ENCODE measurements at regions not wholly inside any gene's neighbourhood (a gene's known extent, or its start where the extent isn't known, plus 50 kb on each side); places are given as distances from the start of the nearest gene placed in this dataset.
"Not testable (repeated sequence)": the region's sequence is repeated elsewhere in the genome, so short reads cannot be mapped to it uniquely, and the experiment has no call there.

GRCh38 chr18:35836932-35837331 lies 135.5 kb upstream of the RMP24 start:
- Mint-ChIP-seq H3K9me3 (peaks cover 7% of the 10 kb centered on the region), H3K4me1 (ENCODE audit: unreplicated experiment) (no peaks in the 10 kb centered on the region), H3K27me3 (peaks cover 9% of the 10 kb centered on the region), H3K4me3 (no peak overlapping the region), H3K27ac (no peak overlapping the region), H3K36me3 (no peaks in the 10 kb centered on the region)
- TF ChIP-seq, protein P1, sequence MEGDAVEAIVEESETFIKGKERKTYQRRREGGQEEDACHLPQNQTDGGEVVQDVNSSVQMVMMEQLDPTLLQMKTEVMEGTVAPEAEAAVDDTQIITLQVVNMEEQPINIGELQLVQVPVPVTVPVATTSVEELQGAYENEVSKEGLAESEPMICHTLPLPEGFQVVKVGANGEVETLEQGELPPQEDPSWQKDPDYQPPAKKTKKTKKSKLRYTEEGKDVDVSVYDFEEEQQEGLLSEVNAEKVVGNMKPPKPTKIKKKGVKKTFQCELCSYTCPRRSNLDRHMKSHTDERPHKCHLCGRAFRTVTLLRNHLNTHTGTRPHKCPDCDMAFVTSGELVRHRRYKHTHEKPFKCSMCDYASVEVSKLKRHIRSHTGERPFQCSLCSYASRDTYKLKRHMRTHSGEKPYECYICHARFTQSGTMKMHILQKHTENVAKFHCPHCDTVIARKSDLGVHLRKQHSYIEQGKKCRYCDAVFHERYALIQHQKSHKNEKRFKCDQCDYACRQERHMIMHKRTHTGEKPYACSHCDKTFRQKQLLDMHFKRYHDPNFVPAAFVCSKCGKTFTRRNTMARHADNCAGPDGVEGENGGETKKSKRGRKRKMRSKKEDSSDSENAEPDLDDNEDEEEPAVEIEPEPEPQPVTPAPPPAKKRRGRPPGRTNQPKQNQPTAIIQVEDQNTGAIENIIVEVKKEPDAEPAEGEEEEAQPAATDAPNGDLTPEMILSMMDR (conservative IDR thresholded peaks at IDR 0.05), result no peak
- DNase-seq (ENCODE audit: extremely low spot score, unreplicated experiment), result no peak

DNA sequence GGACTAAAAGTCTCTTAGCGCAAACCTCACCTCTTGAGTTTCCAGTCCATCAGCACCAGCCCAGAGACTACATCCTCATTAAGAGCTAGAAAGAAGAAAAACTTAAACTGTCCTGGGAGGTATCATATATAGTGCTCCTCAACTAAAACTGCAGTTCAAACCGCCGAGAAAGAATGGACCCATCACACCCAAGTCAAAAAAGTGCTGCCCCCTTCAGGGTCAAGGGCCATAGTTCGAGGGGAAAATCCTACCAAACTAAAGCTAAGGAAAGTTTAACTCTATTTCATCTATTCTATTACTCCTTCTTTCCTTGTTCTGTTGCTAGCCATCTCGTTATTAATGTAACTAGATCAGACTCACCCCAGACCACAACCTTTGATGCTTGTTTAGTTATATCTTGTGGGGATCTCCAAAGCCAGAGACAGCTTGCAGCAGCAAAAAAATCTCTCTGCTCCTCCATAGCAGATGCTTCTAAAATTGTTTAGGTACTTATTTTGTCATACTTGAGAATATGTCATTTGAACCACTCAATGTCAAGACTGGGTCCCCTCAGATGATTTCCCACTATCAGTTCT lies 134.5 kb upstream of the RMP24 start:
- no peak for DNase-seq (ENCODE audit: extremely low spot score, unreplicated experiment)
- Mint-ChIP-seq H3K27ac (no peak overlapping the region), H3K36me3 (no peaks in the 10 kb centered on the region), H3K4me3 (no peak overlapping the region), H3K4me1 (ENCODE audit: unreplicated experiment) (no peaks in the 10 kb centered on the region), H3K9me3 (peaks cover under 1% of the 10 kb centered on the region), H3K27me3 (peaks cover 9% of the 10 kb centered on the region)
- TF ChIP-seq, protein P1 (conservative IDR thresholded peaks at IDR 0.05), result no peak

DNA sequence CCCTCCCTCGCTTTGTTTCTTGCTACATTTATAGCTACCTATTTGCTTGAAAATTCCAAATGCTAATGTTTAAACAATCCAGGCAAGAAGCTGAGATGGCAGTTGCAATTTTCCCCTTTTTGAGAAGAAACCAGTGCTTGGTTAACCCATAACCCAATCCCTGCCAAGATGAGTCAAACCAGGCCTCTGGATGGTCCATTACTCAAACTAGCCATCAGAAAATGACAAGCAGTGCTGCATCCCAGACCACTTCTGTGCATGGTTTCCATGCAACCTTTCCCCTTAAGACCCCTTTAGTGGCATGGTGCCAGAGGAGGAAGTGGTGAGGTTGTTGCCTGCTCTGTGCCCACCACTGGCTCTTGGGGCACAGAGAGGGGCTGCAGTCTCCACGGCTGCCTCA lies 131.2 kb upstream of the RMP24 start:
- TF ChIP-seq, protein P1 (conservative IDR thresholded peaks at IDR 0.05), result no peak
- H3K27ac Mint-ChIP-seq, result no peak overlapping the region
- DNase-seq (ENCODE audit: extremely low spot score, unreplicated experiment), result no peak
- no peaks in the 10 kb centered on the region for H3K36me3 Mint-ChIP-seq
- no peaks in the 10 kb centered on the region for H3K4me1 Mint-ChIP-seq (ENCODE audit: unreplicated experiment)
- H3K4me3 Mint-ChIP-seq, result no peak overlapping the region
- no peaks in the 10 kb centered on the region for H3K9me3 Mint-ChIP-seq
- peaks cover 17% of the 10 kb centered on the region for H3K27me3 Mint-ChIP-seq

DNA sequence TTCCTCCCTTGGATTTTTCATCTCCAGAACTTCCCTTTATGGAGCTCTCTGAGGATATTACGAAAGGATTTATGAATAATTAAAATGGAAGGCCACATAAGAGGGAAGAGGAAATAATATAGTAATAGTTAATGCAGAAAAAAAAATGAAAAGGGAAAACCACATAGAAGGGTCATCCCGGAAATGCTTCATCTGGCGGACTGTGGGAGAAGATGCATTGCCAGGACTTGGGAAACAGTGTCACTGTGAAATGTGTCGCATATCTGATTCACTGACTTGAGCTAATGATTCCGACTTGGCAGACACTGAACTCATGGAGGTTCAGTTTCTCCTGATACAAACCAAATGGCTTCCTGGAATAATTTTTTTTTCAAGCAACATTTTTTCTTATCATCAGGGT lies 129.9 kb upstream of the RMP24 start:
- TF ChIP-seq, protein P1 (conservative IDR thresholded peaks at IDR 0.05), result no peak
- H3K4me1 Mint-ChIP-seq (ENCODE audit: unreplicated experiment), result no peaks in the 10 kb centered on the region
- H3K9me3 Mint-ChIP-seq, result no peaks in the 10 kb centered on the region
- no peak overlapping the region for H3K4me3 Mint-ChIP-seq
- peaks cover 17% of the 10 kb centered on the region for H3K27me3 Mint-ChIP-seq
- no peak for DNase-seq (ENCODE audit: extremely low spot score, unreplicated experiment)
- H3K27ac Mint-ChIP-seq, result no peak overlapping the region
- no peaks in the 10 kb centered on the region for H3K36me3 Mint-ChIP-seq

GRCh38 chr18:35848321-35848720 lies 124.2 kb upstream of the RMP24 start:
- peaks cover 19% of the 10 kb centered on the region for H3K27me3 Mint-ChIP-seq

GRCh38 chr18:35849241-35849640 lies 123.2 kb upstream of the RMP24 start:
- not testable (repeated sequence) for H3K4me1 Mint-ChIP-seq (ENCODE audit: unreplicated experiment); H3K9me3 Mint-ChIP-seq; H3K4me3 Mint-ChIP-seq; H3K27ac Mint-ChIP-seq; DNase-seq (ENCODE audit: extremely low spot score, unreplicated experiment); H3K36me3 Mint-ChIP-seq
- peaks cover 17% of the 10 kb centered on the region for H3K27me3 Mint-ChIP-seq

More at GRCh38 chr18:35848321-35848720, 124.2 kb upstream of the RMP24 start:
- not testable (repeated sequence) for H3K4me1 Mint-ChIP-seq (ENCODE audit: unreplicated experiment); H3K36me3 Mint-ChIP-seq; H3K9me3 Mint-ChIP-seq; DNase-seq (ENCODE audit: extremely low spot score, unreplicated experiment); H3K27ac Mint-ChIP-seq; H3K4me3 Mint-ChIP-seq

All from type B pancreatic cell (in vitro differentiated cells).